Ishikawa (cell line): ENCODE measurements at regions not wholly inside any gene's neighbourhood (a gene's known extent, or its start where the extent isn't known, plus 50 kb on each side); places are given as distances from the start of the nearest gene placed in this dataset.

Experiments
- CEBPB ChIP-seq: IDR thresholded peaks from 2 replicates; pipeline ENCODE4 v1.6.1; 2012
- CREB1 ChIP-seq: IDR thresholded peaks from 2 replicates; pipeline ENCODE4 v1.6.1; 2012; ENCODE audit warnings: low read depth
- EGR1 ChIP-seq: IDR thresholded peaks from 2 replicates; pipeline ENCODE4 v1.6.1; 2012
- EP300 ChIP-seq: IDR thresholded peaks from 2 replicates; pipeline ENCODE4 v1.6.1; 2012; ENCODE audit warnings: borderline replicate concordance
- FOXM1 ChIP-seq: IDR thresholded peaks from 2 replicates; pipeline ENCODE4 v1.6.1; 2012; ENCODE audit warnings: low read depth, borderline replicate concordance
- MAX ChIP-seq: IDR thresholded peaks from 2 replicates; pipeline ENCODE4 v1.6.1; 2012
- NFIC ChIP-seq: IDR thresholded peaks from 2 replicates; pipeline ENCODE4 v1.6.1; 2012
- RAD21 ChIP-seq: IDR thresholded peaks from 2 replicates; pipeline ENCODE4 v1.6.1; 2012; ENCODE audit warnings: low read depth
- REST ChIP-seq: IDR thresholded peaks from 2 replicates; pipeline ENCODE4 v1.6.1; 2012; ENCODE audit warnings: low read depth, mild to moderate bottlenecking
- TAF1 ChIP-seq: IDR thresholded peaks from 2 replicates; pipeline ENCODE4 v1.6.1; 2012; ENCODE audit warnings: low read depth, mild to moderate bottlenecking
- TCF12 ChIP-seq: IDR thresholded peaks from 2 replicates; pipeline ENCODE4 v1.6.1; 2012; ENCODE audit warnings: low read depth
- TEAD4 ChIP-seq: IDR thresholded peaks from 2 replicates; pipeline ENCODE4 v1.6.1; 2012
- USF1 ChIP-seq: IDR thresholded peaks from 2 replicates; pipeline ENCODE4 v1.6.1; 2012
- YY1 ChIP-seq: IDR thresholded peaks from 2 replicates; pipeline ENCODE4 v1.6.1; 2012; ENCODE audit warnings: low read depth
- ZBTB7A ChIP-seq: IDR thresholded peaks from 2 replicates; pipeline ENCODE4 v1.6.1; 2012; ENCODE audit warnings: low read depth

GRCh38 chr18:42649331-42650035 lies 466.0 kb downstream of the RIT2 start:
- no peak for TF ChIP-seq MAX
- no peak for TF ChIP-seq REST
- TF ChIP-seq NFIC: peak; percentile 33; the same call in 1 of the 2 replicates
- TF ChIP-seq USF1: no peak
- no peak for TF ChIP-seq RAD21

- TF ChIP-seq CREB1 (no peak), USF1 (peak; percentile 33; the same call in 1 of the 2 replicates)
Observed at GRCh38 chr18:42654556-42654955, 460.9 kb downstream of the RIT2 start.

GRCh38 chr18:42657551-42657950 lies 457.9 kb downstream of the RIT2 start:
- no peak for TF ChIP-seq FOXM1
- TF ChIP-seq CREB1: no peak
- no peak for TF ChIP-seq USF1
- TF ChIP-seq CEBPB: no peak
- TF ChIP-seq MAX: no peak
- TF ChIP-seq RAD21: no peak
- no peak for TF ChIP-seq REST
- no peak for TF ChIP-seq TEAD4
- no peak for TF ChIP-seq TAF1
- no peak for TF ChIP-seq EP300
- TF ChIP-seq YY1: no peak
- TF ChIP-seq TCF12: no peak
- TF ChIP-seq ZBTB7A: no peak
- TF ChIP-seq EGR1: no peak
- TF ChIP-seq NFIC: no peak

GRCh38 chr18:42658171-42658570 lies 457.3 kb downstream of the RIT2 start:
- TF ChIP-seq RAD21 (no peak), MAX (no peak), YY1 (no peak), USF1 (no peak), ZBTB7A (no peak), EP300 (no peak), REST (no peak)
